ENCODE measurements at regions not wholly inside any gene's neighbourhood (a gene's known extent, or its start where the extent isn't known, plus 50 kb on each side); places are given as distances from the start of the nearest gene placed in this dataset.

DNA sequence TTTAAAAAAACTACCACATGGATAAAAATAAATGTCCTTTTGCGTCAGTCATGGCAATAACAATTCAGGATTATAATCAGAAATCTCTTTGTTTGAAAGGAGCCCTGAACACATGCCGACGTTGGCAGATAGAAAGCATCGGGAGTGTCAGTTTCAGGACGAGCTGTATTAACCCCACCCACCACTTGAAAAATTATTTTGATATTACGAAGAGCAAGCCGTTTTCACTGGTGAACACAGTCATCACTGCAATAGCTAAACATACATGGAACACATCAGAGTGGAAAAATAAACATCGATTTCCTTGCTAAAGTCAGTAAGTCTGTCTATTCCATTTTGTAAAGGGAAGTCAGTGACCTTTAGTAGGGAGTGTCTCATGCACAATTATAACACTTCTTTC is 266.4 kb upstream of the FBXL7 start:
- TF ChIP-seq, protein P1, sequence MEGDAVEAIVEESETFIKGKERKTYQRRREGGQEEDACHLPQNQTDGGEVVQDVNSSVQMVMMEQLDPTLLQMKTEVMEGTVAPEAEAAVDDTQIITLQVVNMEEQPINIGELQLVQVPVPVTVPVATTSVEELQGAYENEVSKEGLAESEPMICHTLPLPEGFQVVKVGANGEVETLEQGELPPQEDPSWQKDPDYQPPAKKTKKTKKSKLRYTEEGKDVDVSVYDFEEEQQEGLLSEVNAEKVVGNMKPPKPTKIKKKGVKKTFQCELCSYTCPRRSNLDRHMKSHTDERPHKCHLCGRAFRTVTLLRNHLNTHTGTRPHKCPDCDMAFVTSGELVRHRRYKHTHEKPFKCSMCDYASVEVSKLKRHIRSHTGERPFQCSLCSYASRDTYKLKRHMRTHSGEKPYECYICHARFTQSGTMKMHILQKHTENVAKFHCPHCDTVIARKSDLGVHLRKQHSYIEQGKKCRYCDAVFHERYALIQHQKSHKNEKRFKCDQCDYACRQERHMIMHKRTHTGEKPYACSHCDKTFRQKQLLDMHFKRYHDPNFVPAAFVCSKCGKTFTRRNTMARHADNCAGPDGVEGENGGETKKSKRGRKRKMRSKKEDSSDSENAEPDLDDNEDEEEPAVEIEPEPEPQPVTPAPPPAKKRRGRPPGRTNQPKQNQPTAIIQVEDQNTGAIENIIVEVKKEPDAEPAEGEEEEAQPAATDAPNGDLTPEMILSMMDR (IDR thresholded peaks at IDR 0.05; ENCODE audit: control insufficient read depth, insufficient read depth, low read depth, low read length, missing control alignments) = no peak
- H3K4me3 ChIP-seq (ENCODE audit: control insufficient read depth, low read depth, low read length) = no peak overlapping the region
- DNase-seq (ENCODE audit: low read depth) = no peak

DNA sequence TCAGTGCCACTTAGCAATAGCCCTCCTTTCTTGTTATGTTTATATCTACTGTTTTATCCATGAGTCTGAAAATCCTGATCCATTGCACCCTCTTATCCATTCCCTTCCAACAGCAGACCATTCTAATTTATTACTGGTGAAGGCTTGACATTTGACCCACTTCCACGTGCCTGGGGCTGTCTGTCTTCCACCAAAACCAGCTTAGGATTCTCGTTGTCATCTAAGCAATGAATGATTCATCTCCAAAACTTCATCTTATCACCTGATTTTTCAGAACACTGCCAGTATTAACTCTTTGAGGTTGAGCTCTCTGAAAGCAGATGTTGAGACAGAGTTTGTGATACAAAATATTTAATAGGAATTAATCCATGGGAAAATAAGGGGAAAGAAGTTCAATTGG is 277.8 kb upstream of the FBXL7 start:
- H3K4me3 ChIP-seq (ENCODE audit: control insufficient read depth, low read depth, low read length) = no peak overlapping the region
- TF ChIP-seq, protein P1 (IDR thresholded peaks at IDR 0.05; ENCODE audit: control insufficient read depth, insufficient read depth, low read depth, low read length, missing control alignments) = no peak
- no peak for DNase-seq (ENCODE audit: low read depth)

DNA sequence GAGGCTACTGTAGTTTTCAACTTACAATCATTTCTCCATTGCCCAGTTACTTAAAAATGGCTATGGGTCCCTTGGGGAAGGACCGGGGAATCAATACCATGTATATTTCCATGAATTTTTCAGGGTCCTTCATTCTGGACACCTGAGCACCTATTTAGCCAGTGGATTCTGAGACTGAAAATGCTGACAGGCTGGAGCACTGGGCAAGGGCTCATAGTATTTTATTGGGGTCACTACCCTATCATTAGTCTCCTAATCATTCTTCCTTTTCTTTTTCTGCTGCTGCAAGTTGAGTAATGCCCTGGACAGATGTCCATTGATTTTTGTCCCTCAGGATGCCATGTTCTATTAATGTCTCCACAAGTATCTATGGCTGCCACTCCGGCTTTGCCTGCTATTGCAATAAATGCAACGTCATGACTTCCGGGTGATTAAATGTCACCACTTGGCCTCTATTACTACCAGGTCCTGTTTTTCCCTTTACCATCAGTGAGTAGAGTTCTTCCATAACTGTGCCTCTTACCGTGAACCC is 279.3 kb upstream of the FBXL7 start:
- DNase-seq (ENCODE audit: low read depth) = no peak
- TF ChIP-seq, protein P1 (IDR thresholded peaks at IDR 0.05; ENCODE audit: control insufficient read depth, insufficient read depth, low read depth, low read length, missing control alignments) = no peak
- H3K4me3 ChIP-seq (ENCODE audit: control insufficient read depth, low read depth, low read length) = no peak overlapping the region

DNA sequence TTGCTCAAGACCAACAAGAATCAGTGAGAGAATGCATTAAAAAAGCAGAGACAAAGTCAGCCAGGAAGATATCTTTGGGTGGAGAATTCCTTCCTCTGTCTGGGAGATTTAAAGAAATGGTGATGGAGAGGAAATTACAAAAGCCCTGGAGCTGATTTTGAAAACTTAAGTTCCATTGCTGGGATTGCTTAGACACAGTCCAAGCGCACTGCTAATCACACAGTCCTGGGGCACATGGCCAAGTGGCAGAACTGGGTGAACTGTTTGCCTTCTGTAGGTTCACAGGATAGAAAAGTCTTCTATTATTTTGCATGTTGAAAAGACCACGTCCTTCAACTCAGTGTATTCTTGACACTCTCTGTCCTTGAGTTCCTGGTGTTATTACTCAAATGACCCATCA is 284.9 kb upstream of the FBXL7 start:
- no peak overlapping the region for H3K4me3 ChIP-seq (ENCODE audit: control insufficient read depth, low read depth, low read length)
- DNase-seq (ENCODE audit: low read depth) = no peak
- TF ChIP-seq, protein P1 (IDR thresholded peaks at IDR 0.05; ENCODE audit: control insufficient read depth, insufficient read depth, low read depth, low read length, missing control alignments) = no peak

DNA sequence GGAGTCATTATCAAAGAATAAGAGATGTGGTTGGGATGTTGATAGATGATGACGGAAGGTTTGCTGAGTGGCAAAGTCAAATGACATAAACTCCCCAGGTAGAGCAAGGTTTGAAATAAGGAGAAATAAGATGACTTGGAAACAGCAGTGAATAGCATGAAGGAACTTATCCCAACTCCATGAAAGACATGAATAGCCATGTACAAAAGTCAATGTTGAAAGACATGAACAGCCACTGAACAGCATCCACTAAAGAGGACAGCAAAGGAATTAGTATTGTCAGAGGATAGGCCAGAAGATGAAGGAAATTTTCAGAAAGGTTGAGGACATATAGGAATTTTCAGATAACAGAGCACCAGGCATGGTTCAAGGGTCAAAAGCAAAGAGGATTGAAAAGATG is 286.0 kb upstream of the FBXL7 start:
- TF ChIP-seq, protein P1 (IDR thresholded peaks at IDR 0.05; ENCODE audit: control insufficient read depth, insufficient read depth, low read depth, low read length, missing control alignments) = no peak
- H3K4me3 ChIP-seq (ENCODE audit: control insufficient read depth, low read depth, low read length) = no peak overlapping the region
- DNase-seq (ENCODE audit: low read depth) = no peak

DNA sequence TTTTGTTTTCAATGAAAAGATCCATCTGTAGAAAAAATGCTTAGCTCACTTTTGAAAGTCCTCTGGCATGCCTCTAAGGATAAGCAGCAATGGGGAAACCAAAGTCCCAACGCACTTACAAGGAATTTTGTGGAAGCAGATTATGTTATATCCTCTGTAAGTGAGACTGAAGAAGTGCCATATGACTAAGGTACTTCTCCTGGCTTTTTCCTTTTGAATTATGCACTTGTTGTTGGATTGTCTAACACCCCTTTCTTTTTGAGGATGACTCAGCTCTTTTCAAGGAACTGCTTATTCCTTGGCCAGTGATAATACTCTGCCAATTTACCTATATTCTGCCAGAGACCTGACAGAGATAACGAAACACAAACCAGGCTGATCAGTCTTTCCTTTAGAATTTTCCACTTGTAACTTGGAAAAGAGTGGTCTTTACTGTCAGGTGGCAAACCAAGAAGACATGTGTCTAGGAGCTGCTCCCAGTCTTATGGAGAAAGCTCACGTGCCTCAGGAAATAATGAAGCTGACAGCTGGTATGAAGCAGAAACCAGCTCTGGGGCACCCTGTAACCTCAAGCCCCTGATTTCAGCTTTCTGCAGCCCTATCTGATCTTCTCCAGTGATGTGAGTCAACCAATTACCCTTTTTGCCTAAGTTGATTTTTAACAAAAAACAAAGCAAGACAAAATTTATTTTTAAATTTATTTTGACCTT is 290.8 kb upstream of the FBXL7 start:
- H3K4me3 ChIP-seq (ENCODE audit: control insufficient read depth, low read depth, low read length) = no peak overlapping the region
- TF ChIP-seq, protein P1 (IDR thresholded peaks at IDR 0.05; ENCODE audit: control insufficient read depth, insufficient read depth, low read depth, low read length, missing control alignments) = no peak
- DNase-seq (ENCODE audit: low read depth) = no peak

Measured in AG09309 (cell line).